NB4 (cell line): ENCODE measurements at regions not wholly inside any gene's neighbourhood (a gene's known extent, or its start where the extent isn't known, plus 50 kb on each side); places are given as distances from the start of the nearest gene placed in this dataset.

Experiments
- MYC ChIP-seq: IDR thresholded peaks from 2 replicates; pipeline ENCODE4 v1.6.1; 2011; ENCODE audit warnings: low read depth, low read length
- POLR2A ChIP-seq: IDR thresholded peaks from 2 replicates; pipeline ENCODE4 v1.6.1; 2011; ENCODE audit warnings: mild to moderate bottlenecking; ENCODE audit not compliant: insufficient read length; ENCODE audit errors: extremely low read depth
- TF ChIP-seq, protein P1 (sequence below): IDR thresholded peaks from one replicate; pipeline ENCODE4 v1.5.1; 2012; ENCODE audit warnings: low read depth, low read length
- TF ChIP-seq, protein P2 (sequence below): IDR thresholded peaks from 2 replicates; pipeline ENCODE4 v1.6.1; 2011; ENCODE audit warnings: low read depth, low read length

DNA sequence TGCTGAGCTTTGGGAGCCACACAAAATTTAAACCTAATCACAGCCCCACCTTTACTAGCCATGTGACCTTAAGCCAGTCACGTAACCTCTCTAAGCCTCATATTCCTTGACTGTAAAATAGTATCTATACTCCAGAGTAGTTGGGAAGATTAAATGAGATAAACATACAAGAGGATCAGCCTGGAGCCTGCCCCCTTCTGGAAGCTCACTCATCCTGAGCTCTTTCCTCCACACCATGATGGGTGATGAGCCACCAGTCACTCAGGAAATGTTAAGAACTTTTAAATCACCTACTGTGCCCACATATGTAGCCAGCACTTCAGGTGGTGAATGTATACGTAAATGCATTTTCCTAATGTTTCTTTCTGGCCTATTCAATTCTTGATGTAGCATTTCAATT, 195.9 kb upstream of the DDX18 start:
- TF ChIP-seq, protein P1, sequence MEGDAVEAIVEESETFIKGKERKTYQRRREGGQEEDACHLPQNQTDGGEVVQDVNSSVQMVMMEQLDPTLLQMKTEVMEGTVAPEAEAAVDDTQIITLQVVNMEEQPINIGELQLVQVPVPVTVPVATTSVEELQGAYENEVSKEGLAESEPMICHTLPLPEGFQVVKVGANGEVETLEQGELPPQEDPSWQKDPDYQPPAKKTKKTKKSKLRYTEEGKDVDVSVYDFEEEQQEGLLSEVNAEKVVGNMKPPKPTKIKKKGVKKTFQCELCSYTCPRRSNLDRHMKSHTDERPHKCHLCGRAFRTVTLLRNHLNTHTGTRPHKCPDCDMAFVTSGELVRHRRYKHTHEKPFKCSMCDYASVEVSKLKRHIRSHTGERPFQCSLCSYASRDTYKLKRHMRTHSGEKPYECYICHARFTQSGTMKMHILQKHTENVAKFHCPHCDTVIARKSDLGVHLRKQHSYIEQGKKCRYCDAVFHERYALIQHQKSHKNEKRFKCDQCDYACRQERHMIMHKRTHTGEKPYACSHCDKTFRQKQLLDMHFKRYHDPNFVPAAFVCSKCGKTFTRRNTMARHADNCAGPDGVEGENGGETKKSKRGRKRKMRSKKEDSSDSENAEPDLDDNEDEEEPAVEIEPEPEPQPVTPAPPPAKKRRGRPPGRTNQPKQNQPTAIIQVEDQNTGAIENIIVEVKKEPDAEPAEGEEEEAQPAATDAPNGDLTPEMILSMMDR, result no peak
- TF ChIP-seq POLR2A (no peak), MYC (no peak)
- TF ChIP-seq, protein P2, sequence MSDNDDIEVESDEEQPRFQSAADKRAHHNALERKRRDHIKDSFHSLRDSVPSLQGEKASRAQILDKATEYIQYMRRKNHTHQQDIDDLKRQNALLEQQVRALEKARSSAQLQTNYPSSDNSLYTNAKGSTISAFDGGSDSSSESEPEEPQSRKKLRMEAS, result no peak
